Prostate gland (tissue), 2 donors: ENCODE measurements at regions not wholly inside any gene's neighbourhood (a gene's known extent, or its start where the extent isn't known, plus 50 kb on each side); places are given as distances from the start of the nearest gene placed in this dataset.
"Not testable (repeated sequence)": the region's sequence is repeated elsewhere in the genome, so short reads cannot be mapped to it uniquely, and the experiment has no call there.

ENCODE experiments used
- DNase-seq: peaks from one replicate; pipeline ENCODE4 v3.0.0-alpha.2; 2019; ENCODE audit warnings: low spot score
- H3K27ac ChIP-seq, 2 donors: fragments of 200-600 bp; sonication (generic); 2 replicates each; pipeline ENCODE4 v1.5.1; 2017 to 2019
- H3K27me3 ChIP-seq: fragments of 200-600 bp; sonication (generic); replicated peaks from 2 replicates; pipeline ENCODE4 v1.5.1; 2019; ENCODE audit not compliant: insufficient read depth
- H3K36me3 ChIP-seq, 2 donors: fragments of 200-600 bp; sonication (generic); 1 replicate in 1 of 2; 2 replicates in 1 of 2; pipeline versions ENCODE4 v1.5.1 to v1.8.1; 2017 to 2019
- H3K4me1 ChIP-seq: fragments of 200-600 bp; sonication (generic); replicated peaks from 2 replicates; pipeline ENCODE4 v1.5.1; 2019
- H3K4me3 ChIP-seq, 2 donors: fragments of 200-600 bp; sonication (generic); 2 replicates each; pipeline ENCODE4 v1.5.1; 2017 to 2019
- H3K9me3 ChIP-seq: fragments of 200-600 bp; sonication (generic); 2 replicates; pipeline ENCODE4 v1.5.1; 2017
- WGBS: methylation state at CpG from one replicate; pipeline ENCODE4 v1.1.5; 2018; 5-methylcytosine and 5-hydroxymethylcytosine counted together
- intact Hi-C: fragments of 100-400 bp; cut with DNase I; formaldehyde crosslinking; loops from one replicate; pipeline ENCODE4 v1.14.2; 2022

GRCh38 chr2:111401270-111402140 lies 280.8 kb downstream of the BCL2L11 start:
- H3K4me1 ChIP-seq, intact Hi-C loops, H3K9me3 ChIP-seq, H3K4me3 ChIP-seq, H3K27ac ChIP-seq, H3K27me3 ChIP-seq, H3K36me3 ChIP-seq, DNase-seq: not testable (repeated sequence)
- WGBS: 92% methylated on average over 4 of the region's 8 CpGs

DNA sequence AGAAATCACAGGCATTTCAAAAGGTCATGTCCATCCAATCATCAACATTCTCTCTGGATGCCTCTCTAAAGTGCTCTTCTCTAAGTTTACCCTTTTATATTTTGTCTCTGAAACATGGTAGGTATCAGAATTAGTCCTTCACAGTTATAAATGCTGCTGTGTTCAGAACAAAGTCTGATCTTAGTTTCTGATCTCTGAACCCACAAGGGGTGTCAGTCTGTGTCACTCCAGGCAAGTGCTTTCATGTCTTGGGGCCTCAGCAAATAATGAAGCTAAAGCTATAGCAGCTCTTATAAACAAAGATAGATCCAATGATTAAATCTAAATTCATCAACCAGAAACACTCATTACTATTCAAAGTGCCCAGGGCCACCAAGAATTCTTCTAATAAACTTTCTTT lies 281.7 kb downstream of the BCL2L11 start:
- intact Hi-C loops, H3K36me3 ChIP-seq, DNase-seq, H3K27ac ChIP-seq, H3K4me1 ChIP-seq, H3K9me3 ChIP-seq, H3K27me3 ChIP-seq, H3K4me3 ChIP-seq: not testable (repeated sequence)

- H3K27ac ChIP-seq, H3K4me3 ChIP-seq, intact Hi-C loops, H3K4me1 ChIP-seq, H3K9me3 ChIP-seq, DNase-seq, H3K36me3 ChIP-seq, H3K27me3 ChIP-seq: not testable (repeated sequence)
- 85% methylated on average over 2 of the region's 2 CpGs for WGBS
These were observed 282.6 kb downstream of the BCL2L11 start for GRCh38 chr2:111403287-111403686.

- H3K36me3 ChIP-seq, H3K4me1 ChIP-seq, DNase-seq, intact Hi-C loops, H3K27ac ChIP-seq, H3K9me3 ChIP-seq, H3K27me3 ChIP-seq, H3K4me3 ChIP-seq: not testable (repeated sequence)
- no CpG with 5 or more reads among the region's 1 CpG for WGBS
These were observed 285.9 kb downstream of the BCL2L11 start for GRCh38 chr2:111406616-111407015.

- H3K36me3 ChIP-seq, H3K4me3 ChIP-seq, intact Hi-C loops, H3K27me3 ChIP-seq, H3K27ac ChIP-seq, H3K9me3 ChIP-seq, H3K4me1 ChIP-seq, DNase-seq: not testable (repeated sequence)
- no CpG with 5 or more reads among the region's 11 CpGs for WGBS
These were observed 287.0 kb downstream of the BCL2L11 start for GRCh38 chr2:111407632-111408194.

- DNase-seq, H3K36me3 ChIP-seq, H3K4me1 ChIP-seq, H3K9me3 ChIP-seq, H3K27me3 ChIP-seq, intact Hi-C loops, H3K27ac ChIP-seq, H3K4me3 ChIP-seq: not testable (repeated sequence)
- 76% methylated on average over 3 of the region's 10 CpGs for WGBS
These were observed 290.2 kb downstream of the BCL2L11 start for GRCh38 chr2:111410868-111411406.

DNA sequence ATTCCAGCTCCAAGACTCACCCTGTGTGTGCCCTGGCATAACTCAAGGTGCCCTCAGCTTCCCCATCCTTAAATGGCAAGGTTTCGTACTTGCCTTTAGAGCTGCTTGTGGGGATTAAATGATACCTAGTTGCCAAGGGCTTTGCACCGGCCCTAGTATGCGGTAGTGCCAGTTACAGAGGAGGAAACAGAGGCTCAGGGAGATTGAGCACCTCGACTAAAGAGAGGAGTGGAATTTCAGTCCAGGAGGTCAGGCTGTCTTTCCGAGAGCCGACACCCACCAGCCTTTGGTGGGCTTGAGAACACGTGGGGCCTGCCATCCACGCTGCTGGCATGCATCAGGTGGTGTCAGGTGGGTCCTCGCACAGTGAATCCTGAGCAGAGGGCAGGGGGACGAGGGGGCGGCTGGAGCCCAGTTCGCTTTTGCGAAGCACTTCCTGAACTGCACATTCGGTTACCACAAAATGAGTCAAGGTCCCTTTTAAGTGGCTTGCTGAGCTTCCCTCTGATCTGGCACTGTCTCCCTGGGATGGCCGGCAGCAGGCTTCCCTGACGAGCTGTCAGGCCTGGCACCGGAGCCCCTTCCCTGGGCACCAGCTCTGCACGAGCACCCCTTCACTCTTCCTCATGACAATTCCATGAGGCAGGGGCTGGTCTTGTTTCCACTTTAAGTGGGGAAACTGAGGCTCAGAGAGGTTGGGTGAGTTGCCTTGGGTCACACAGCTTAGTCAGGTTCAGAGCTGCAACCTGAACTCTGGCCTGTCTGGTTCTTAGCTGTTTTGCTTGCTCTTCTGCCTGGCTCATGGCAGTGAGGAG lies 291.4 kb downstream of the BCL2L11 start:
- intact Hi-C loops: not testable (repeated sequence)

DNA sequence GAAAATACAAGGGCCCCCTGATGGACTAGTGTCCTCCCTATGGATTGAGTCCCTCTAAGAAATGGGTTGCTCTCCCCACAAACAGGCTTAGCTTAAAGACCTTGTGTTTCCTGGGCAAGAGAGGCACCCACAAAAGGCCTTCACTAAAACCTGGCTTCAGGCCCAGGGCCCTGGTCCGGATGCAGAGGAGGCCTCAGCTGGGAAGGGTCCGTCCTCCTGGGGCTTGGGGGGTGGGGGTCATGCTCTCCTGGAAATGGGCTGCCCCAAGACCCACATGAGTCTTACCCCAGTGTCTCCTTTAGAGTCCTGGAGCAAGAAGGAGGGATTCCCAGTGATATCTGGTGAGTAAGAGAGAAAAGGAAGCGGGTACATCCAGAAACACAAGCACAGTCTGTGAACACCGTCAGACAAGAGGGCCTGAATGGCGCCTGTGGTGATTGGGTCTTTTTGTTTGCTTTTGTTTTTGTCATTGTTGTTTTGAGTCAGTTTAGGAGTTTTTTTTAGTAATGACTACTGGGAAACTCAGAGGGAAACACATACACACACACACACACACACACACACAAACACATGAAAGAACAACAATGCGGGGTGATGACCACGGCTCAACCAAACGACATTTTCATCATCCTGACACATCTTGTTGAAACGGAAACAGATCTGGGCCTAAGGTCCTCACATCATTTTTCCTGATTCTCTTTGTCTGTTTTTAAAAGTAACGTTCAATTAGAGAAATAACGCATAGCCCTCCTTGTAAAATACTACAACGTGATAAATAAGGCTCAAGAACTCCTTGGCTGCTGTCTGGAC lies 292.3 kb downstream of the BCL2L11 start:
- intact Hi-C loops, DNase-seq, H3K27ac ChIP-seq, H3K27me3 ChIP-seq, H3K36me3 ChIP-seq, H3K4me3 ChIP-seq, H3K9me3 ChIP-seq, H3K4me1 ChIP-seq: not testable (repeated sequence)
- WGBS: 69% methylated on average over 11 of the region's 12 CpGs

More for the DNA sequence above, 291.4 kb downstream of the BCL2L11 start:
- 75% methylated on average over 4 of the region's 18 CpGs for WGBS
- H3K4me1 ChIP-seq, H3K27me3 ChIP-seq, H3K27ac ChIP-seq, DNase-seq, H3K9me3 ChIP-seq, H3K4me3 ChIP-seq, H3K36me3 ChIP-seq: not testable (repeated sequence)

DNA sequence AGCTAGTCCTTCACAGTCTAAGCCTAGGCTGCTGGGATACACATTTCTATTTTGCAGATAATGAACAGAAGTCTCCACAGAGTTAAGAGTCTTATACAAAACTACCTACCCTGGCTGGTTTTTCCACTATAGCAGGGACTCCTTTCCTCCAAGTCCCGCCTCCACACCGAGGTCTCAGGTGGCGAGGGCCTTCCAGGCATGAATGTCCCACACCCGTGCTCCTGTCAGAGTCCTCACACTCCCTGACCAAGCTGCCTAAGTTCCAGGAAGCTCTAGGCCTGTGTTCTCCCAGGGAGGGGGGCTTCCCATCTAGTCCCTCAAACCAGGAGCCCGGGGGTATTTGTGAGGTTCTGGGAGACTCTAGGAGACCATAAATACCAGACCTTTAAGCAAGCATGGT lies 293.2 kb downstream of the BCL2L11 start:
- peak; percentile 56 for DNase-seq
- intact Hi-C loops: not testable (repeated sequence)
- WGBS: 71% methylated on average over 5 of the region's 5 CpGs

DNA sequence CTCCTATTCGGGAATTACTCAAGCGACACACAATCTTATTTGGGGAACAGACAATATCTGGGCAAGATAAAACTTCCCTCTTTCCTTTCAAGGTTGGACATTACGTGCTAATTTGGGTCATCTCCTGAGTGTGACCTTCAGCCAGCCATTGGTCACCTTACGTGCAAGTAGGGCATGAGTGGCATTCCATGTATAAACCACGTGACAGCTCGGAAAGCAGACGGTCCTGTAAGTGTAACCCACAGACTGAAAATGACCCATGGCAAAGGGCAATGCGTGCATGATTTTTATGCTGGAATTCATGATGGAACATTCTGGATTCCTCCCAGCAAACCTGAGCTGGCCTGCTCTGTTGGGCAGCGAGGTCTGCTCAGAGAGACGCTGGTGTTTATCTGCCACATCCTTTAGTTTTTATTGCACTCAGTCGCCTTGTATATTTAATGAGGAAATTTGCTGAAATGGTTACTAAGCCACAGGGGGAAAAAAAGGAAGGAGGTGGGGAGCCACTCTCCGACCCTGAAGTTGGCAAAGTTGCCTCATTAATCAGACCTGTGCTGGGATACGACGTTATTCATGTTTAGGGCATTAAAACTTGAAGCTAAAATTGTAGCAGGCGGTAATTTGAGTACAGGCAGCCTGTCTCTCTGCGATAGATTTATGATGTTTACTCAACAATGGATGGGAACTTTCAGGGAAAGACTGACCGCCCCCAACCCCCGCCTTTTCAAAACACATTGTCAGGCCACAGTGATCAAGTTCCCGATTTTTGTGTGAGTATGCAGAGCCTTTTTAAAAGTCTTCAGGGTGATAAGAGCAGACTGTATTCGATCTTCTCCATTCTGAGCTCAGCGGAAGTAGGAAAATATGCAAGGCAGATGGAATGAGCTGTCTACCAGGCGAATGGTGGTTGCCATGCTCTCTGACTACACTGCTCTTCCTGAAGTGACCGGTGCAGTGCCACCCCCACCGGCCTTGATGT lies 295.3 kb downstream of the BCL2L11 start:
- DNase-seq, intact Hi-C loops, H3K4me1 ChIP-seq, H3K27me3 ChIP-seq, H3K36me3 ChIP-seq, H3K4me3 ChIP-seq, H3K9me3 ChIP-seq, H3K27ac ChIP-seq: not testable (repeated sequence)
- WGBS: 18% methylated on average over 19 of the region's 24 CpGs

More for the DNA sequence above, 293.2 kb downstream of the BCL2L11 start:
- H3K4me3 ChIP-seq, H3K27ac ChIP-seq, H3K4me1 ChIP-seq, H3K27me3 ChIP-seq, H3K9me3 ChIP-seq, H3K36me3 ChIP-seq: not testable (repeated sequence)

DNA sequence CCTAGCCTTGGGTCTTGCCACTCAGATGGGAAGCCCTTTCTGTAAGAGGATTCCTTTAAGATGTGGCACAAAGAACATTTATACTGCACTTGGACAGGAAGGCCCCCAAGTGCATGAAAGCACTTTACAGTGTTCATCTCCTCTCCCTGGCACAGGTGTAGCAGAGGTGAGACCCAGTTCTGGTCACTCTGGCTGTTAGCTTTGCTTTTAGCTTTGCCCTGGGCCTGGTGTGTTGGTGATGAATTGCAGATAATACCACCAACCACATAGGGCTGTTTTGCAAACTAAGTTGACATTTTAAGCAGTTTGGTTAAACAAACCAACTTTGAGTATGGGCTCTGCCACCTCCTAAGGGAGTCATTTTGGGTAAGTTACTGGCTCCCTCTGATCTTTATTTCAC lies 296.3 kb downstream of the BCL2L11 start:
- intact Hi-C loops, DNase-seq, H3K36me3 ChIP-seq, H3K27me3 ChIP-seq, H3K9me3 ChIP-seq, H3K4me3 ChIP-seq, H3K4me1 ChIP-seq, H3K27ac ChIP-seq: not testable (repeated sequence)
